HK-2 (cell line): ENCODE measurements at regions not wholly inside any gene's neighbourhood (a gene's known extent, or its start where the extent isn't known, plus 50 kb on each side); places are given as distances from the start of the nearest gene placed in this dataset.

Source experiments
- DNase-seq: peaks from one replicate; pipeline ENCODE4 v3.0.0-alpha.2; 2018; ENCODE audit not compliant: unreplicated experiment

DNA sequence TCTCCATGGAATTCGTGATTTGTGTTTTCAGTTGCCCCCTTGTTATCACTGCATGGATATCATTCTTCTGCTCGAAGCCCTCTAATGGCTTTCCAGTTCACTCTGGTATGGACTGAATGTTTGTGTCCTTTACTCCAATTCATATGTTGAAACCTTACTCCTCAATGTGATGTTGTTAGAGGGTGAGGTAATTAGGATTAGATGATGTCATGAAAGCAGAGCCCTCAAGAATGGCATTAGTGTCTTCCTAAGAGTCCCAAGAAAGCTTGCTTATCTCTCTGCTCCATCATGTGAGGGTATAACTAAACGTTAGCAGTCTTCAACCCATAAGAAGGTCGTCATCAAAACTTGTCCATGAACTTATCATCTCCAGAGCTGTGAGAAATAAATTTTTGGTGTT is 1626.3 kb upstream of the MIR17HG start:
- DNase-seq, result no peak

DNA sequence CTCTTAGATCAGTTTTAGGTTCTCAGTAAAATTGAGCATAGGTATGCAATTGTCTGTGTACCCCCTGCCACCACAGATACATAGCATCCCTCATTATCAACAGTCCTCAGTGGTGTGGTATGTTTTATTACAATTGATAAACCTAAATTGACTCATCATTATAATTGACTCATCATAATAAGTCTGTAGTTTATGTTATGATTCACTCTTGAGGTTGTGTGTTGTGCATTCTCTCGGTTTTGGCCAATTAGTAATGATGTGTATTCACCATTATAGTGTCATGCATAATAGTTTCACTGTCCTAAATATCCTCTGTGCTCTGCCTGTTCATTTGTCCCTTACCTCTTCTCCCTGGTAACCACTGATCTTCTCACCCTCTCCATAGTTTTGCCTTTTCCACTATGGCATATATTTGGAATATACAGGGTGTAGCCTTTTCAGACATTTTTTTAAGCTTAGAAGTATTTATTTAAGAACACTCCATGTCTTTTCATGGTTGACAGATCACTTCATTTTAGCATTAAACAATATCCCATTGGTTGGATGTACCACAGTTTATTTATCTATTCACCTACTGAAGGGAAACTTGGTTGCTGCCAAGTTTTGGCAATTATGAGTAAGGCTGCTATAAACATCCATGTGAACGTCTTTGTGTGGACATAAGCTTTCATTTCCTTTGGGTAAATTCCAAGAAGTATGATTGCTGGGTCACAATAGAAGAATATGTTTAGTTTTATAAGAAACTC is 1620.6 kb upstream of the MIR17HG start:
- DNase-seq, result no peak

DNA sequence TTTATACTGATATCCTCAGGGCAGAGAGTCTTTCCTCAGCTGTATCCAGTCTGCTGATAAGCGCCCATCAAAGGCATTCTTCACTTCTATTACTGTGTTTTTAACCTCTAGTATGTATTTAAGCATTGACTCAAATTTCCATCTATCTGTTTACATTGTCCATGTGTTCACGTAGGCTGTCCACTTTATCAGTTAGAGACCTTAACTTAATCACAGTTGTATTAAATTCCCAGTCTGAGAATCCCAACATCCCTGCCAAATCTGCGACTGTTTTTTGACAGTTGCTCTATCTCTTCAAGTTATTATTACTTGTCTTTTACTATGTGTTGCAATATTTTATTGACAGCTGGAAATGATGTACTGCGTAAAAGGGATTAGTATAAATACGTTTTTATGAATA is 1613.7 kb upstream of the MIR17HG start:
- DNase-seq, result no peak

DNA sequence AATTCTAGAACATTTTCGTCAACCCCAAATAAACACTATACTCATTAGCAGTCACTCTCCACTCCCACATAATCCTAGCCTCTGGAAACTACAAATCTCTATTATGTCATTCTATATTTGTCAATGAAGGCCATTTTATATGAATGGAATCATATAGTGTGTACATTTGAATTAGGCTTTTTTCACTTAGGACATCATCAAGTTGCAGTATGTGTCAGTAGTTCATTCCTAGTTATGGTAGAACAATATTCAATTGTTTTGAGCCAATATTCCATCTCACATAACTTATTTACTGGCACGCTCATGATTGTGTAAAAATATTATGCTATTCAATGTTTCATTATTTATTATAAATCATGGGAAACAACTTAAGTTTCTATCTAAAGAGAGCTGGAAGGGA is 1610.4 kb upstream of the MIR17HG start:
- DNase-seq, result no peak

DNA sequence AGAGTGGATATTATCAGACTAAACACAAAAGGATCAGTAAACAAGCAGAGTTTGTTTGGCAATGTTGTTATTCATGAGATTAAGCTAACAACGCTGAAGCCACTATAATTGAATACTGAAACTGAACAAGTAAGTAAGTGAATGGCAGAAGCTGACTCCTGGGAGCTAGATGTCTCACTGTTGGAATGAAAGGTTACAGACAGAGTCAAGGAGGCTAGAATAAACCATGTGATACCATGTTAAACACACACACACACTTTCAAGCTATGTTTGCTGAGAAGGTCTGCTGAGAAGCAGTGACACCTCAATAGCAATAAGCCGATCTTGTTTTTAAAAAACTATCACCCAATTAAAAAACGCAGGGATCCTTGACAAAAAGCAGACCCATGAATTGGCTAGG is 1609.4 kb upstream of the MIR17HG start:
- DNase-seq, result no peak

DNA sequence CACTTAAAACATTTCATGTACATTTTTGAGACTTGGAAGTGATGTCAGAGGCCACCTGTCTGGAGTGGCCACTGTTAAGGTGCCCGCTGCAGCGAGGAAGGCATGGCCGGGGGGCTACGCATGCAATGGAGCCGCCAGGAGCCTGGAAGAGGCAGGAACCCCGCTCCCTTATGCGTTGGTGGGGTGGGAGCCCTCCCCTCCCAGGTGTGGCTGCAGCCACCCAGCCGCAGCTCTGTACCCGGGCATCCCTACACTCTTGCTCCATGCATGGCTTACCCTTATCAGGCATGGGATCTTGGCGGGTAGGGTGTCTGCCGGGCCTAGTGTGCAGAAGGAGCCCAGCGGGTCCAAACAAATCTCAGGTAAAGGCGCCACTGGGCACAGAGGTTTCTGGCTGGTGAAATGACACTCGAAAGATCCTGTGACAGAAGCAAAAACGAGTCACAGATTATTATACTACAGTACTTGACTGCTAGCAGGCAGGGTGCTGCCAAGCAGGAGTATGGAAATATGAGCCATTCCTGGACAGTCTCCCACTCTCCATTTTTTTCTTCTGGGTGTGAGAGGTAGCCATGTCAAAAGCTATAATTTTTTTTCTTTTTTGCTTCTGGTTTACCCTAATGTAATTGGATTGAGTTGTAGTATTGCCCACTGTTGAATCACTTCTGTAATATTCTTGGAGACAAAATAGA is 1606.3 kb upstream of the MIR17HG start:
- no peak for DNase-seq

DNA sequence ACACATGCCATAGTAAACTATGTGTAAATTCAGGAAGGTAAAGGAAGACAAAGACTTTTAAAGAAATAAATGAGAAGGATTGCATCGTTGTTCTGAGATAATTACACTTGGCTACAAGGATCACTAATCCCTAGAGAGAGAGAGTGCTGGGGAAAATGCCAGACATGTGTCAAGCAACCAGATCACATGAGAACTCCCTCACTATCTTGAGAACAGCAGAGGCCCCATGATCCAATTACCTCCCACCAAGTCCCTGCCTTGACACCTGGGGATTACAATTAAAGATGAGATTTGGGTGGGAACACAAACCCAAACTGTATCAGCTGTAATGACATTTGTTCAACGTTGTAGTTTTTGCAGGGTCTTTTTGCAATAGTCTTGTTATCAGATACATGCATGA is 1600.9 kb upstream of the MIR17HG start:
- DNase-seq, result no peak

DNA sequence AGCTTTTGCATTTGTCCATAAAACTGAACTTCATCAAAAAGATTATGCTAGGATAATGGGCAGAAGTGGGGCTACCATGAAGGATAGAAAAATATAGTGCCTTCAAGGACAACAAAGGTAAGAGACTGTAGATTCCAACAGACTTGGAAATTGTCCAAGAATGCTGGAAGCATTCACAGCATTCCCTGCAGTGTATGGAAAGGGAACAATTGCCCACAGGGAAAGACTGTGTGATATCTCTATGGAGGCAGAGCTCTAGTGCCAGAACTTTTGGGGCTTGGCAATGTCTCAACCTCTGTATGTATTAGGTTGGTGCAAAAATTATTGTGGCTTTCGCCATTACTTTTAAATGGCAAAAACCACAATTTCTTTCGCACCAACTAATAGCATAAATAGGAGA is 1598.8 kb upstream of the MIR17HG start:
- DNase-seq, result no peak

DNA sequence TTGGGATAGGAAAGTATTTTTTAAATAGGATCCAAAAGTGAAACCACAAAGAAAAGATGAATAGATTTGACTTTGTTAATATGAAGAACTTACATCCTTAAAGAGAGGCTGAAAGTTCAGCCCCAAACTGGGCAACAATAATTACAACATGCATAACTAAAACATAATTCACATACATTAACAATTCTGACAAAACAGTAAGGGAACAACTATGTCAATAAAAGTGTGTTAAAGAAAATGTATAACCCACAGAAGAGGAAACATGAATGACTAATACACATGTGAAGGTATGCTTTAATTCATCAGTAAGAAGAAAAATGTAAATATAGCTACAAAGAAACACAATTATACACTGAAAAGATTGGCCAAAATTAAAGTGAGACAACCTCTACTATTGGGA is 1597.6 kb upstream of the MIR17HG start:
- no peak for DNase-seq

DNA sequence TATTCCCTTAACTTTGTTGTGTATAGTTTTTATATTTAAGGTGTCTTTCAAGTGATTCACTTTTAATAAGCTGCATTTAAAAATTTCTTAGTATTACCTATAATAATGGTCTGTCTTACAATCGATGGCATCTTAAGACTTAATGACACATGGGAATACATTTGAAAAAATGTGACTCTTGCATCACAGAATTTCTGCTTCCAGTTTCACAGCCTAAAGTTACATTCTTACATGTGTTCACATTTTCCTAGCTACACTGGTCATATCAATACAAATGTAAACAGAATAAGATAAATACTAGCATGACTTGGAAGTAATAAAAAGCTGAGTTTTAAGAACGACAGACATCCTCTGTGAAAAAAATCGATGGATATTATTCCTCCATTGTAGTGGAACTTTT is 1597.1 kb upstream of the MIR17HG start:
- no peak for DNase-seq

DNA sequence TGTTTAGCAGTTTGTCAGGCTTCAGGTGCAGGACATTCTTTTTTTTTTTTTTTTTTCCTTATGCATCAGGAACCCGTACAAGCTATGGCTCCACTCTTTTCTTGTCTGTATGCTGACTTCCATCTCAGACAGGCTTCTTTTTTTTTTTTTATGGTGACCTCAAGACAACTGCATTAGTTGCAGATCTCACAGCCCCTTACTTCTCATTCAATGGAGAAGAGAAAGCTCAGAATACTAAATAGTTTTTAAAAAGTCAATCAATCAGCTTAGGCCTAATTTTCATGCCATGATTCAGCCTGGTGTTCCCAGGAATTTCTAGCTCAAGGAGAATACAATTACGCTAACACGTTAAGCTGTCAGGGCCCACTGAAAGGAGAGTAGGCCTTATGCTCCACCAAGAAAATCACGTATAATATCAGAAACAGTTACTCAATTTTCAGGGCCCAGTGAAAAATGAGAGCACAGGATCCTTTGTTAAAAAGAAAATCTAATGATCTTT is 1596.0 kb upstream of the MIR17HG start:
- DNase-seq, result no peak

DNA sequence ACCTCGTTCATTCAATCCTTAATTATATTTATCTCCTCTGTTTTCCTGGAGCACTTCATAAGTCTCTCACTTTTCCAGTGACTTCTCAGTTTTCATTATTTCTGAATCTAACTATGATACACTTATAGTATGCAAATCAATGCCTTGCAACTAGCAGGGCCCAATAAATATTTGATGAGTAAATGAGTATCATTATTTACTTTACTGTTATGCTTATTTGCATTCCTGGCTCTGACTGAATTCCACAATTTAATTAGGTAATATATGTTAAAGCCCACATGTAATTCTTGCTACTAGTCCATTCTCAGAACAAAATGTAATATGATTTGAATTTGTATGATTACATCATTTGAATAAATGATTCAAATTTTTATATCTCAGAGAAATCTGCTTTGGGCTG is 1595.1 kb upstream of the MIR17HG start:
- DNase-seq, result no peak

DNA sequence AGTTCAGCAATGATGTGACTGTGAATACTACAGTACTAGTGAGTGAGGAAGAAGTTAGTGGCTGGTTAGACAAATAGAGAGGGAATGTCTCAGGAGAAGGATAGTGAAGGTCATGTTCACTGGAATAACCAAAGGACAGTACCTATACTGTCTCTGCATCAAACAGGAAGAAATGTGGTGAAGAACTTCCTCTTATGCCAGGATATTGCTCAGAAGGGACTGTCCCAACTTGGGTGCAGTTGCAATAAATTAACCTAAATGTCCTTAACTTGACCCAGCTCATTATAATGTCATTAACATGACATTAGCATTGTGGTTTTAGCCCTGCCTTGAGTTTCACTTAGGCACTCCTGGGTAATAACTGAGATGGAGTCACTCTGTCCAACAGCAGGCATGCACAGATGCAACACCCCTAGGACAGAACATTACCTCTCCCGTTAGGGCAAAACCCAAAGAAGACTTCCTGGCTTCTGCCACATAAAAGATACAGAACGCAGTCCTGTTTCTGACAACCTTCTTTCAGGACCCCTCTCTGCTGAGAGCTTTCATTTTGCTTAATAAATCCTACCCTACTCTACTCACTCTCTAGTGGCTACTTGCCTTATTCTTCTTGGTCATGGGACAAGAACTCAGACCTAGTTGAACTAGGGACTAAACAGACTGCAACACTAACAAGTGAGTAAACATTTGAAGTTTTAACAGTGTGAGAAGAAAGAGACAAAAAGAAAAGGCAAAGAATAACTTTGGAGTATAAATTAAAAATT is 1591.6 kb upstream of the MIR17HG start:
- no peak for DNase-seq

DNA sequence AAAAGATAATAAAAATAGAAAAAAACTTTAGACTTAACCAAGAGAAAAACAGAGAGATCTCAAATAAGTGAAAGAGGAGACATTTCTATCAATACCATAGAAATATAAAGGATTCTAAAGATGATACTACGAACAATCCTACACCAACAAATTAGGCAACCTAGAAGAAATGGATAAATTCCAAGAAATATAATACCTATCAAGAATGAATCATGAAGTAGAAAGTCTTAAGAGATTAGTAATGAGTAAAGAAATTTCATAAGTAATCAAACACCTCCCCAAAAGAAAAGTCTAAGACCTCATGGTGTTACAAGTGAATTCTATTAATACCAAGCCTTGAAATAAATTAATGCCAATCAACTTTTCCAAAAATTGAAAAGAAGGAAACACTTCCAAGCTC is 1584.5 kb upstream of the MIR17HG start:
- no peak for DNase-seq

DNA sequence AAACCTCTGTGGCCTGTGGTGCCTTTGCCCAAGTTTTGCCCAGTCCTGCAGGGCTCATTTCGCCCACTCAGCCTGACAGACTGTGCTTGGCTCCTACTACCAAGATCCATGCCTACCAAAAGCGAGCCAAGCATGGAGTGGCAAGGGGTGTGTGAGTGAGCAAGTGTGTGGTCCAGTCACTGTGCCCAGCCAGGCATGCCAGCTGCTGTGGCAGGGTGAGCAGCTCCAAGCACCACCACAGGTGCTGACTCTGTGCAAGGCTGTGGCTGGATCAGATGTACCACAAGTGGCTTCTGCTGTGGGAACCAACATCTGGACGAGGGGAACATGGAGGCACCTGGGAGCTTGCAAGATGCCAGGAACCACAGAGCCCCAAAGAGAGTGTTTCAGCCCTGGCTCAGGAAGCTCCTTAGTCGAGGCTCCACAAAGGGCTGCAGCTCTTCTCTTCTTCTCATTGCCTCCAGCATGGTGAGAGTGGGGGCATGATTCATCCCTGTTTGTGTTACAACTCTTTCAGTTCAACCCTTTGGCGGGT is 1564.2 kb upstream of the MIR17HG start:
- no peak for DNase-seq

DNA sequence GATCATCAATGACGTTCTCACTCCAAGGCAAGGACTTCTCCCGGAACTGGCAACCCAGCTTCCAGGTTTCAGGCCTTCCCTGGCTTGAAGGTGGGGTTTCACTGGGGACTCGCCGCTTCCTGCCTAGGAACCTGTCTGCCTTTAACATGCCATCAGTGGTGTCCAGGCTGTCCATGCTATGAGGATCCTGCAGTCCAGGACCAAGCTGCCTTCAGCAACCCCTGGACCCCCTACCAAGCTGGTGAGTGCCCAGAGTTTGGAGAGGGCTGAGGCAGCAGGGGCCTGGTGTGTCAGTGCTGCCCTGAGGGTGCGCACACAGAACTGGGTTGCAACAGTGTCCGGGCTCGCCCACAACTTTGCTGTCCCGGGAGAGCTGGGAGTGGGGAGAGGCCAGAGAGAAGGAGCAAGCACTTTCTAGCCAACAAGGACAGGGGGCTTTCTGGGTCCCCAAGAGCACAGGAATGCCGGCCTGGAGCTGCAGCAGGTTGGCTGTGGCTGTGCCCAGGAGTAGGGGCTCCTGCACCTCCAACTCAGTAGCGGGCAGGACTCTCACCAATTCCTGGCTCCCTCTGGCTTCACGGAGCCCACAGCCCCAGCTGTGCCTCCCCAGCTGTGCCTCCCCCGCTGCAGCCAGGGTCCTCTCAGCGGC is 1563.2 kb upstream of the MIR17HG start:
- no peak for DNase-seq

DNA sequence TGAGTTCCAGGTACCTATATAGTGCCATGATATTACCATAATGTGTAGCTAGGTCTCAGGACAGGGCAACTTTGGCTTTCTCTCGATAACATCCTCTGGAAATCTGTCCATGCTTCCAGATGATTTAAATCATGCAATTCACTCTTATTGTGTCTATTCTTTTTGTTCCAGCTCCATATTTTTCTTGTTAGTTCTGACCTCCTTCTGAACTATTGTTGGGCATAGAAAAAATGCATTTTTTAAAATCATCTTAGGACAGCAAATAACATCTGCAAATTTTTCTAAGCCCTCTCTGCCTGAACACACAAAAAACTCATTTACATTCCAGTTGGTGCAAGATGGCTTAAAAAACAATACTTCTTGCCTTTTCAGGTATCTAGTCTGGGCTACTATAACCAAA is 1561.0 kb upstream of the MIR17HG start:
- no peak for DNase-seq

DNA sequence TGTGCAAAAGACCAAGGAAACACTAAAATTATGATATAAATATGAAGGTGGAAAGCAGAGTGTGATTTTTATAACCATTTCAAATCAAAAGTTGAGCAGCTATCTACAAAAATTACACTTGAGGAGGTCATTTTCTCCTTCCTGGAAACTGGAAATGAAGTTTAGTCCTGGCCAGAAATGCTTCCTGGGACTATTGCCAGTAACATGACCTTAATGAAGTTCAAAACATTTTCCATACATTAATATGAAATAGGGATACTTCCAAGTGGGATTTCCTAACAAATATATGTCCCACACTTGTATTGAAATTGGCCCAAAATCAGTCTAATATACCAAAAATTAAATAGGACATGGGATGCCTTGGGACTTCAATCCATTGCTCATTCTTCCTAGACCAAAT is 1556.8 kb upstream of the MIR17HG start:
- DNase-seq, result no peak

DNA sequence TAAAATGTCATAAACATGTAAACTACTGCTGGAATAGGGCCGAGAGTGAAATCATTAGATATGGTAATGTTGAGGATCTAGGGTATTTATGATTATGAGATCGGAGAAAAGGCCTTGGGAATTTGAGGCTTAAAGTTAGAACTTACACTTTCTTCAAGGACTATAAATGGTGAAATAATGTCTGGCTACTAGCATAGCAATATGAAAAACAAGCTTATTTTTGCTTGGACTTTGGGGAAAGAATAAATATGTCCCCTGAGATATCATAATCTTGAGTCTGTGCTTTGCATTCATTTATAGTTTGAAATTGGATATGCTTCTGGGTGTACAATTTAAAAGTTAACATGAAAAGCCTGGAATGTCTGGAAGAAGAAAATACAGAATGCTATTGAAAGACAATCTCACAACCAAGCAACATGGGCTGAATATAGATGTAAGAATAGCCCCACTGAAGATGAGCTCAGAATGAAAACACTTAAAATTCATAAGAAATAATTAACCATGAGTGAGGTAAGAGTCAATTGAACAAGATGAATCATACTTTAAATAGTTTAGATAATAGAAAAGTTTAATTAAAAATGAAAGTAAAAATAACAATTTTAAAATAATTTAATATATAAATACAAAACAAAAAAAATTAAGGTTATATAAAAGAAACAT is 1555.4 kb upstream of the MIR17HG start:
- no peak for DNase-seq

DNA sequence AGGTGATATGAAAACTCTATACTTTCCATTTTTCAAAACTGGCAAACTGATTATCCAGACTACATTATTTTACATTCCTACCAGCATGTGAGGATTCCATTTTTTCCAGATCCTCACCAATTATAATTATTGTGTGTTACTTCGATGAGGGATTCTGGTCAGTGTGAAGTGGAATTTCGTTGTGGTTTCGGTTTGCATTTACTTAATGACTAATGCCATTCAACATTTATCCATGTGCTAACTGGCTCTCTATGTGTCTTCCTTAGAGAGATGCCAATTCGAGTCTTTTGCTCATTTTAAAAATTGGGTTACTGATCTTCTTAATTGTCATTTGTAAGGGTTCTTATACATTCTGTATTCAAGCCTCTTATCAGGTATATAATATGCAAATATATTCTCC is 1551.3 kb upstream of the MIR17HG start:
- no peak for DNase-seq

DNA sequence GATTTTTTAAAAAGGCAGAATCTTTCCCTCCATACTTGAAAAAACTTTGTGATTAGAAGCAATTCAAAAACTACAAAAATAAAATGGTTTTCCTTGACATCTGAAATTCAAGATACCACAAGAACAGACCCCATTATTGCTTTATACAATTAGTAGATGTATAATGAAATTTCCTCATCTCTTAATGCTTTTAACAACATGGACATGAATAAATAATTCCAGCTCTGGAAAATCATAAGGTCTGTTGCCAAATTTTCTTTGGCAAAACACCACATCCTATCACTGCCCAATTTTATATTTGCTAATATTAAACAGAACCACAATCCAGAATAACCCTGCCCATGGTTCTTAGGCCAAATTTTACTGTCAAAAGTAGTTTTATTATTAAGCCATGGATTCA is 1543.6 kb upstream of the MIR17HG start:
- no peak for DNase-seq

DNA sequence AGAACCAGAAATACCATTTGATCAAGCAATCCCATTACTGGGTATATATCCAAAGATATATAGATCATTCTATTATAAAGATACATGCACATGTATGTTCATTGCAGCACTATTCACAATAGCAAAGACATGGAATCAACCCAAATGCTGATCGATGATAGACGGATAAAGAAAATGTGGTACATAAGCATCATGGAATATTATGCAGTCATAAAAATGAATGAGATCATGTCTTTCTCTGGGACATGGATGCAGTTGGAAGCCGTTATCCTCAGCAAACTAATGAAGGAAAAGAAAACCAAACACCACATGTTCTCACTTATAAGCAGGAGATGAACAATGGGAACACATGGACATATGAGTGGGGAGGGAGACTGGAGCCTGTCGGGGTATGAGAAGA is 1540.9 kb upstream of the MIR17HG start:
- no peak for DNase-seq
